ENCODE measurements at regions not wholly inside any gene's neighbourhood (a gene's known extent, or its start where the extent isn't known, plus 50 kb on each side); places are given as distances from the start of the nearest gene placed in this dataset.
"Not testable (repeated sequence)": the region's sequence is repeated elsewhere in the genome, so short reads cannot be mapped to it uniquely, and the experiment has no call there.

DNA sequence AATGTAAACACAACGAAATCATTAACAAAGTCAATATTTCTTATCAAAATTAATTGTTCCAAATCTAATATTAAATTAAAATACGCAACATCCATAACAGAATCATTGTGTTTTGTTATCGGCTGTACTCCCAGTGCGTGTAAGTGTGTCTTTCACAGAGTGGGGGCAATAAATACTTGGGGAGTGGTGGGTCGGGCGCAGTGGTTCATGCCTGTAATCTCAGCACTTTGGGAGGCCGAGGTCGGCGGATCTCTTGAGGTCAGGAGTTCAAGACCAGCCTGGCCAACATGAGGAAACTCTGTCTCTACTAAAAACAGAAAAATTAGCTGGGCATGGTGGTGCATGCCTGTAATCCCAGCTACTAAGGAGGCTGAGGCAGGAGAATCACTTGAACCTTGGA is 893.6 kb upstream of the SLITRK1 start:
- RAD21 ChIA-PET (ENCODE audit: unreplicated experiment); H3K4me2 ChIP-seq (ENCODE audit: control insufficient read depth, insufficient read depth); POLR2A ChIA-PET; ATAC-seq; H2AFZ ChIP-seq (ENCODE audit: control insufficient read depth, low read depth, low read length); H3K79me2 ChIP-seq (ENCODE audit: control insufficient read depth, insufficient read depth, low read length); H3K9ac ChIP-seq (ENCODE audit: control insufficient read depth, insufficient read depth, low read length); H3K9me3 ChIP-seq (replicated peaks; ENCODE audit: control insufficient read depth, insufficient read depth, low read length); CTCF ChIA-PET; DNase-seq (ENCODE audit: low read depth, low spot score); H3K4me3 ChIP-seq; H3K36me3 ChIP-seq (ENCODE audit: control insufficient read depth in 2 of 2, insufficient read depth in 2 of 2, low read length in 1 of 2); H4K20me1 ChIP-seq (ENCODE audit: control insufficient read depth, insufficient read depth); H3K27ac ChIP-seq (ENCODE audit: control insufficient read depth, insufficient read depth); FAIRE-seq; in situ Hi-C loops (cut with MboI); SMC1A ChIA-PET (ENCODE audit: uncharacterized antibody, unreplicated experiment); H3K4me1 ChIP-seq (ENCODE audit: control insufficient read depth, insufficient read depth, low read length); intact Hi-C loops (cut with micrococcal nuclease; ENCODE audit: unreplicated experiment); BruUV-seq (replicated peaks); H3K27me3 ChIP-seq (replicated peaks in 1 of 2; ENCODE audit: control insufficient read depth in 2 of 2, insufficient read depth in 2 of 2, low read length in 1 of 2): not testable (repeated sequence)
- 14% methylated on average over 9 of the region's 9 CpGs for WGBS (ENCODE audit: insufficient coverage, insufficient replicate concordance, low lambda C conversion rate, missing lambda C conversion rate)

DNA sequence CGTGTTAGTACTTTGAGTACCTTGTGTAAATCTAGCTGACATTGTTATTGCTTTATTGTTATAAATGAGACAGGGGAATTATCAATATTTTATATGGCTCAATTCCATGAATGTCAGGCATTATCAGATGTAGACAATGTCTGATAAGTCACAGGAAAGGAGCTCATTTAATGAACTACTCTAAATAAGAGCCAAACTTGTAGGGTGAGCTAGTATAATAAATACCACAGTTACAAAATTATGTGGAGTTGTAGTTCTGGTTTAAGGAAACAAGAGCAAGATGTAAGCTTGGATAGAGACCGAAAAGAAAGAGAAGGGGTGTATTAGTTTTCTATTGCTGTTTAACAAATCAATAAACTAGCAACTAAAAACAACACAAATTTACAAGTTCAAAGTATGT is 891.8 kb upstream of the SLITRK1 start:
- H3K36me3 ChIP-seq (ENCODE audit: control insufficient read depth in 2 of 2, insufficient read depth in 2 of 2, low read length in 1 of 2) = no peaks in the 10 kb centered on the region
- CTCF ChIA-PET = no interaction called here
- no peak for DNase-seq (ENCODE audit: low read depth, low spot score)
- H3K27me3 ChIP-seq (replicated peaks in 1 of 2; ENCODE audit: control insufficient read depth in 2 of 2, insufficient read depth in 2 of 2, low read length in 1 of 2) = no peaks in the 10 kb centered on the region
- no peaks in the 10 kb centered on the region for H3K4me1 ChIP-seq (ENCODE audit: control insufficient read depth, insufficient read depth, low read length)
- H3K79me2 ChIP-seq (ENCODE audit: control insufficient read depth, insufficient read depth, low read length) = no peaks in the 10 kb centered on the region
- H3K4me2 ChIP-seq (ENCODE audit: control insufficient read depth, insufficient read depth) = no peak overlapping the region
- POLR2A ChIA-PET = no interaction called here
- in situ Hi-C loops (cut with MboI) (no loop called here), intact Hi-C loops (cut with micrococcal nuclease; ENCODE audit: unreplicated experiment) (no loop called here)
- BruUV-seq (replicated peaks) = no TSS peak
- H4K20me1 ChIP-seq (ENCODE audit: control insufficient read depth, insufficient read depth) = no peaks in the 10 kb centered on the region
- H3K9ac ChIP-seq (ENCODE audit: control insufficient read depth, insufficient read depth, low read length) = no peak overlapping the region
- no peaks in the 10 kb centered on the region for H3K9me3 ChIP-seq (replicated peaks; ENCODE audit: control insufficient read depth, insufficient read depth, low read length)
- no peak overlapping the region for H2AFZ ChIP-seq (ENCODE audit: control insufficient read depth, low read depth, low read length)
- RAD21 ChIA-PET (ENCODE audit: unreplicated experiment) = no interaction called here
- H3K27ac ChIP-seq (ENCODE audit: control insufficient read depth, insufficient read depth) = no peak overlapping the region
- FAIRE-seq = no peak
- no peak overlapping the region for H3K4me3 ChIP-seq
- WGBS (ENCODE audit: insufficient coverage, insufficient replicate concordance, low lambda C conversion rate, missing lambda C conversion rate) = 16% methylated on average over 2 of the region's 2 CpGs
- no peak for ATAC-seq
- SMC1A ChIA-PET (ENCODE audit: uncharacterized antibody, unreplicated experiment) = no interaction called here
- TF ChIP-seq SMAD5 (IDR thresholded peaks at IDR 0.05; ENCODE audit: low read depth) = no peak
- TF ChIP-seq MXI1 (IDR thresholded peaks at IDR 0.05; ENCODE audit: low read depth, low read length) = no peak
- no peak for TF ChIP-seq IKZF1 (conservative IDR thresholded peaks at IDR 0.05)
- TF ChIP-seq RAD51 (IDR thresholded peaks at IDR 0.05) = no peak
- no peak for TF ChIP-seq SUPT20H (IDR thresholded peaks at IDR 0.05; ENCODE audit: borderline replicate concordance, control insufficient read depth, low read depth, low read length)
- TF ChIP-seq, protein P1, sequence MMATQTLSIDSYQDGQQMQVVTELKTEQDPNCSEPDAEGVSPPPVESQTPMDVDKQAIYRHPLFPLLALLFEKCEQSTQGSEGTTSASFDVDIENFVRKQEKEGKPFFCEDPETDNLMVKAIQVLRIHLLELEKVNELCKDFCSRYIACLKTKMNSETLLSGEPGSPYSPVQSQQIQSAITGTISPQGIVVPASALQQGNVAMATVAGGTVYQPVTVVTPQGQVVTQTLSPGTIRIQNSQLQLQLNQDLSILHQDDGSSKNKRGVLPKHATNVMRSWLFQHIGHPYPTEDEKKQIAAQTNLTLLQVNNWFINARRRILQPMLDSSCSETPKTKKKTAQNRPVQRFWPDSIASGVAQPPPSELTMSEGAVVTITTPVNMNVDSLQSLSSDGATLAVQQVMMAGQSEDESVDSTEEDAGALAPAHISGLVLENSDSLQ (IDR thresholded peaks at IDR 0.05) = no peak
- TF ChIP-seq, protein P2, sequence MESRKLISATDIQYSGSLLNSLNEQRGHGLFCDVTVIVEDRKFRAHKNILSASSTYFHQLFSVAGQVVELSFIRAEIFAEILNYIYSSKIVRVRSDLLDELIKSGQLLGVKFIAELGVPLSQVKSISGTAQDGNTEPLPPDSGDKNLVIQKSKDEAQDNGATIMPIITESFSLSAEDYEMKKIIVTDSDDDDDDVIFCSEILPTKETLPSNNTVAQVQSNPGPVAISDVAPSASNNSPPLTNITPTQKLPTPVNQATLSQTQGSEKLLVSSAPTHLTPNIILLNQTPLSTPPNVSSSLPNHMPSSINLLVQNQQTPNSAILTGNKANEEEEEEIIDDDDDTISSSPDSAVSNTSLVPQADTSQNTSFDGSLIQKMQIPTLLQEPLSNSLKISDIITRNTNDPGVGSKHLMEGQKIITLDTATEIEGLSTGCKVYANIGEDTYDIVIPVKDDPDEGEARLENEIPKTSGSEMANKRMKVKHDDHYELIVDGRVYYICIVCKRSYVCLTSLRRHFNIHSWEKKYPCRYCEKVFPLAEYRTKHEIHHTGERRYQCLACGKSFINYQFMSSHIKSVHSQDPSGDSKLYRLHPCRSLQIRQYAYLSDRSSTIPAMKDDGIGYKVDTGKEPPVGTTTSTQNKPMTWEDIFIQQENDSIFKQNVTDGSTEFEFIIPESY (IDR thresholded peaks at IDR 0.05) = no peak
- TF ChIP-seq, protein P3, sequence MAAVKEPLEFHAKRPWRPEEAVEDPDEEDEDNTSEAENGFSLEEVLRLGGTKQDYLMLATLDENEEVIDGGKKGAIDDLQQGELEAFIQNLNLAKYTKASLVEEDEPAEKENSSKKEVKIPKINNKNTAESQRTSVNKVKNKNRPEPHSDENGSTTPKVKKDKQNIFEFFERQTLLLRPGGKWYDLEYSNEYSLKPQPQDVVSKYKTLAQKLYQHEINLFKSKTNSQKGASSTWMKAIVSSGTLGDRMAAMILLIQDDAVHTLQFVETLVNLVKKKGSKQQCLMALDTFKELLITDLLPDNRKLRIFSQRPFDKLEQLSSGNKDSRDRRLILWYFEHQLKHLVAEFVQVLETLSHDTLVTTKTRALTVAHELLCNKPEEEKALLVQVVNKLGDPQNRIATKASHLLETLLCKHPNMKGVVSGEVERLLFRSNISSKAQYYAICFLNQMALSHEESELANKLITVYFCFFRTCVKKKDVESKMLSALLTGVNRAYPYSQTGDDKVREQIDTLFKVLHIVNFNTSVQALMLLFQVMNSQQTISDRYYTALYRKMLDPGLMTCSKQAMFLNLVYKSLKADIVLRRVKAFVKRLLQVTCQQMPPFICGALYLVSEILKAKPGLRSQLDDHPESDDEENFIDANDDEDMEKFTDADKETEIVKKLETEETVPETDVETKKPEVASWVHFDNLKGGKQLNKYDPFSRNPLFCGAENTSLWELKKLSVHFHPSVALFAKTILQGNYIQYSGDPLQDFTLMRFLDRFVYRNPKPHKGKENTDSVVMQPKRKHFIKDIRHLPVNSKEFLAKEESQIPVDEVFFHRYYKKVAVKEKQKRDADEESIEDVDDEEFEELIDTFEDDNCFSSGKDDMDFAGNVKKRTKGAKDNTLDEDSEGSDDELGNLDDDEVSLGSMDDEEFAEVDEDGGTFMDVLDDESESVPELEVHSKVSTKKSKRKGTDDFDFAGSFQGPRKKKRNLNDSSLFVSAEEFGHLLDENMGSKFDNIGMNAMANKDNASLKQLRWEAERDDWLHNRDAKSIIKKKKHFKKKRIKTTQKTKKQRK (IDR thresholded peaks at IDR 0.05; ENCODE audit: low read depth, low read length) = no peak
- no peak for TF ChIP-seq STAT3 (IDR thresholded peaks at IDR 0.05; ENCODE audit: low read depth, low read length)
- TF ChIP-seq, protein P4, sequence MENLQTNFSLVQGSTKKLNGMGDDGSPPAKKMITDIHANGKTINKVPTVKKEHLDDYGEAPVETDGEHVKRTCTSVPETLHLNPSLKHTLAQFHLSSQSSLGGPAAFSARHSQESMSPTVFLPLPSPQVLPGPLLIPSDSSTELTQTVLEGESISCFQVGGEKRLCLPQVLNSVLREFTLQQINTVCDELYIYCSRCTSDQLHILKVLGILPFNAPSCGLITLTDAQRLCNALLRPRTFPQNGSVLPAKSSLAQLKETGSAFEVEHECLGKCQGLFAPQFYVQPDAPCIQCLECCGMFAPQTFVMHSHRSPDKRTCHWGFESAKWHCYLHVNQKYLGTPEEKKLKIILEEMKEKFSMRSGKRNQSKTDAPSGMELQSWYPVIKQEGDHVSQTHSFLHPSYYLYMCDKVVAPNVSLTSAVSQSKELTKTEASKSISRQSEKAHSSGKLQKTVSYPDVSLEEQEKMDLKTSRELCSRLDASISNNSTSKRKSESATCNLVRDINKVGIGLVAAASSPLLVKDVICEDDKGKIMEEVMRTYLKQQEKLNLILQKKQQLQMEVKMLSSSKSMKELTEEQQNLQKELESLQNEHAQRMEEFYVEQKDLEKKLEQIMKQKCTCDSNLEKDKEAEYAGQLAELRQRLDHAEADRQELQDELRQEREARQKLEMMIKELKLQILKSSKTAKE (IDR thresholded peaks at IDR 0.05; ENCODE audit: low read depth, poor library complexity, severe bottlenecking) = no peak
